NOMO-1 treated with DMSO at 0.1 percent for 48 hours (cell line): ENCODE measurements at regions not wholly inside any gene's neighbourhood (a gene's known extent, or its start where the extent isn't known, plus 50 kb on each side); places are given as distances from the start of the nearest gene placed in this dataset.
"Not testable (repeated sequence)": the region's sequence is repeated elsewhere in the genome, so short reads cannot be mapped to it uniquely, and the experiment has no call there.

ENCODE experiments used
- DNase-seq: peaks from one replicate; lab custom pipeline; 2025; ENCODE audit not compliant: unreplicated experiment; lab: John Stamatoyannopoulos, UW

GRCh38 chr6:145277358-145278086 is 457.8 kb downstream of the EPM2A start:
- DNase-seq = no peak

GRCh38 chr6:145278163-145278807 is 457.0 kb downstream of the EPM2A start:
- DNase-seq = no peak

GRCh38 chr6:145279551-145279950 is 455.8 kb downstream of the EPM2A start:
- DNase-seq = no peak

GRCh38 chr6:145279993-145280392 is 455.3 kb downstream of the EPM2A start:
- DNase-seq = no peak

GRCh38 chr6:145283209-145283608 is 452.1 kb downstream of the EPM2A start:
- not testable (repeated sequence) for DNase-seq

GRCh38 chr6:145283856-145284255 is 451.5 kb downstream of the EPM2A start:
- no peak for DNase-seq

GRCh38 chr6:145286916-145287315 is 448.4 kb downstream of the EPM2A start:
- DNase-seq = no peak

GRCh38 chr6:145289573-145289972 is 445.7 kb downstream of the EPM2A start:
- DNase-seq = no peak

GRCh38 chr6:145290122-145290521 is 445.2 kb downstream of the EPM2A start:
- no peak for DNase-seq

GRCh38 chr6:145292066-145292465 is 443.3 kb downstream of the EPM2A start:
- no peak for DNase-seq

GRCh38 chr6:145294942-145295341 is 440.4 kb downstream of the EPM2A start:
- DNase-seq = no peak

- no peak for DNase-seq
Measured at GRCh38 chr6:145295746-145296145, 439.6 kb downstream of the EPM2A start.

GRCh38 chr6:145305670-145306069 is 429.6 kb downstream of the EPM2A start:
- DNase-seq = no peak

GRCh38 chr6:145306489-145306888 is 428.8 kb downstream of the EPM2A start:
- no peak for DNase-seq

- no peak for DNase-seq
Measured at GRCh38 chr6:145309842-145310535, 425.3 kb downstream of the EPM2A start.

GRCh38 chr6:145312481-145312880 is 422.8 kb downstream of the EPM2A start:
- DNase-seq = no peak

- DNase-seq = no peak
Measured at GRCh38 chr6:145313041-145313855, 422.1 kb downstream of the EPM2A start.

GRCh38 chr6:145315982-145316600 is 419.2 kb downstream of the EPM2A start:
- DNase-seq = no peak

- no peak for DNase-seq
Measured at GRCh38 chr6:145318952-145319351, 416.4 kb downstream of the EPM2A start.

- no peak for DNase-seq
Measured at GRCh38 chr6:145319605-145320004, 415.7 kb downstream of the EPM2A start.

- no peak for DNase-seq
Measured at GRCh38 chr6:145323646-145324045, 411.7 kb downstream of the EPM2A start.
